ENCODE measurements at regions not wholly inside any gene's neighbourhood (a gene's known extent, or its start where the extent isn't known, plus 50 kb on each side); places are given as distances from the start of the nearest gene placed in this dataset.

DNA sequence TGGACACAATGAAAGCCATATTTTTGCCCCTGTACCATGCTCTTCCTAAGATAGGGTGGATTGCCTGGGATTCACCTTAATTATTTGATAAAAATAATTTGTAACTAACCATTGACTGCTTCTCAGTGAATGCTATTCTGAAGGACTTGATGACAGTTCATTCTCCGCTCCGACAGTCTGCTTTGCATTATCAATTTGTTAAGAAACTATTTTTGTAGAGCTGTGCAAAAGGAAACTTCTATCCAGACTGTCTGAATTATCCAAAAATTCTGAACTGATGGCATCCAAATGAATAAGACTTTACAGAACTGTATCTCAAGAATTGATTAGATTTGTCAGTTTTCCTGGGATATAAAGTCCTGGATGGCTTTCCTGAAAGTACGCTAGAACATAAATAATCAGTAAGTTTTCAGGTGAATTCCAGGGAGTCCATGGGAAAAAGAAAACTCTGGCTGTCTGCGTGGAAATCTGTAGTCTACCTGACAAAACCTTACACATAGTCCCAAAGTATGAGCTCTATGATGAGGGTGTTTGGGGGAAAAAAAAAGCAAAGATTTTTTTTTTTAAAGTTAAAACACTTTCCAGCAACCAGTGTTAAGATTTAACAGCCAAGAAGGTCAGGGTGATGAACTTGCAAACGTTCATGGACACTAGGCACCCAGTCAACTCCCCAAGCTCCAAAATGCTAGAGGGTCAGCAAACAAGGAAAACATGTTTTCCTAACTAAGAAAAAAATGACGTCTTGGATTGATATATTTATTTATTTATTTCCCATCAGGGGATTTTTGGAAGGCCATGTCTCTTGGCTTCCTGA, 291.1 kb upstream of the TBX3 start:
- no peaks in the 10 kb centered on the region for H3K4me1 ChIP-seq (ENCODE audit: control insufficient read depth in 1 of 2, insufficient read depth in 2 of 2, low read depth in 1 of 2, low read length in 1 of 2)
- ChIA-PET CTCF (interaction anchor here (0.7 to 1.5 kb wide), 3 partner anchors 8 to 291 kb away, joined by 3 to 4 read pairs (median 4); partner anchors contain the start of gene TBX3), POLR2A (no interaction called here)
- H3K9me2 ChIP-seq, result no peaks in the 10 kb centered on the region
- H3K9me3 ChIP-seq, result no peaks in the 10 kb centered on the region
- 82% methylated on average over 6 of the region's 6 CpGs for WGBS (ENCODE audit: low lambda C conversion rate)
- no peaks in the 10 kb centered on the region for H3K27me3 ChIP-seq (ENCODE audit: insufficient read depth)
- no peak overlapping the region for H3K27ac ChIP-seq (ENCODE audit: low read depth in 2 of 2, low read length in 1 of 2)
- no peak overlapping the region for H2AFZ ChIP-seq (ENCODE audit: low read depth)
- TF ChIP-seq EZH2phosphoT487 (IDR thresholded peaks at IDR 0.05; ENCODE audit: borderline replicate concordance, low read depth) (no peak), FOSL2 (IDR thresholded peaks at IDR 0.05; ENCODE audit: borderline replicate concordance, low read depth) (no peak), FOXJ3 (CRISPR knock-in tag; IDR thresholded peaks at IDR 0.05) (no peak), RCOR1 (IDR thresholded peaks at IDR 0.05; ENCODE audit: low read length) (no peak), GATA2 (CRISPR knock-in tag; IDR thresholded peaks at IDR 0.05) (no peak)
- TF ChIP-seq, protein P1, sequence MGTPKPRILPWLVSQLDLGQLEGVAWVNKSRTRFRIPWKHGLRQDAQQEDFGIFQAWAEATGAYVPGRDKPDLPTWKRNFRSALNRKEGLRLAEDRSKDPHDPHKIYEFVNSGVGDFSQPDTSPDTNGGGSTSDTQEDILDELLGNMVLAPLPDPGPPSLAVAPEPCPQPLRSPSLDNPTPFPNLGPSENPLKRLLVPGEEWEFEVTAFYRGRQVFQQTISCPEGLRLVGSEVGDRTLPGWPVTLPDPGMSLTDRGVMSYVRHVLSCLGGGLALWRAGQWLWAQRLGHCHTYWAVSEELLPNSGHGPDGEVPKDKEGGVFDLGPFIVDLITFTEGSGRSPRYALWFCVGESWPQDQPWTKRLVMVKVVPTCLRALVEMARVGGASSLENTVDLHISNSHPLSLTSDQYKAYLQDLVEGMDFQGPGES (IDR thresholded peaks at IDR 0.05; ENCODE audit: low read depth, low read length), result no peak
- TF ChIP-seq, protein P2, sequence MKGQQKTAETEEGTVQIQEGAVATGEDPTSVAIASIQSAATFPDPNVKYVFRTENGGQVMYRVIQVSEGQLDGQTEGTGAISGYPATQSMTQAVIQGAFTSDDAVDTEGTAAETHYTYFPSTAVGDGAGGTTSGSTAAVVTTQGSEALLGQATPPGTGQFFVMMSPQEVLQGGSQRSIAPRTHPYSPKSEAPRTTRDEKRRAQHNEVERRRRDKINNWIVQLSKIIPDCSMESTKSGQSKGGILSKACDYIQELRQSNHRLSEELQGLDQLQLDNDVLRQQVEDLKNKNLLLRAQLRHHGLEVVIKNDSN (IDR thresholded peaks at IDR 0.05; ENCODE audit: borderline replicate concordance, low read depth), result no peak
- no peaks in the 10 kb centered on the region for H3K79me2 ChIP-seq (ENCODE audit: insufficient read depth)
- no peak overlapping the region for H3K4me2 ChIP-seq
- H3F3A ChIP-seq (replicated peaks; ENCODE audit: insufficient read depth), result no peaks in the 10 kb centered on the region
- no peaks in the 10 kb centered on the region for H4K20me1 ChIP-seq (ENCODE audit: insufficient read depth)
- no peak overlapping the region for H3K9ac ChIP-seq
- DNase-seq, result no peak
- no peak overlapping the region for H3K4me3 ChIP-seq (ENCODE audit: low read depth in 2 of 2, low read length in 1 of 2)
- H3K36me3 ChIP-seq (replicated peaks in 1 of 2; ENCODE audit: control insufficient read depth in 1 of 2, insufficient read depth in 2 of 2, low read length in 1 of 2), result no peaks in the 10 kb centered on the region

DNA sequence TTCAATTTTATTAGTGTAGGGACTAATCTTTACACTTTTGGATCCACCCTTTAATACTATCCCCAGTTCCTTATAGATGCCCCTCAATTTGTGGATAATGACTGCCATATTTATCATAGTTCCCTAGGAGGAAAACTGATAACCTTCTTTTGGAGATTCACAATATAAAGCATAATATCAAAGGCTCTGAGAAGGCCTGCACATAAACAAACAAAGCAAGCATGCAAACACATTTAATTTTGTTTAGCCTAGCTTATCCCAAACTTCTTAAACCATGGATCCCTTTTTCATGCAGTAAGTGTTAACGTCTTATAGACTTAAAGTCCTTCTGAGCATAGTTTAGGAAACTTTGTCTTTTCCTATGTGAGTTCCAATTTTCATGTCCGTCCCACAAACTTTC, 290.4 kb upstream of the TBX3 start:
- H3K79me2 ChIP-seq (ENCODE audit: insufficient read depth), result no peaks in the 10 kb centered on the region
- H3K4me2 ChIP-seq, result no peak overlapping the region
- no peak overlapping the region for H3K9ac ChIP-seq
- POLR2A ChIA-PET, result no interaction called here
- CTCF ChIA-PET, result interaction anchor here (0.7 to 1.5 kb wide), 2 partner anchors 9 kb away, joined by 3 to 4 read pairs; no protein-coding TSS in a partner anchor
- no peaks in the 10 kb centered on the region for H3K9me3 ChIP-seq
- no peak for DNase-seq
- TF ChIP-seq NRF1 (IDR thresholded peaks at IDR 0.05; ENCODE audit: low read depth, low read length), result no peak
- TF ChIP-seq RXRA (IDR thresholded peaks at IDR 0.05; ENCODE audit: borderline replicate concordance, low read depth), result no peak
- TF ChIP-seq MEF2A (IDR thresholded peaks at IDR 0.05; ENCODE audit: borderline replicate concordance, low read depth), result no peak
- TF ChIP-seq, protein P3, sequence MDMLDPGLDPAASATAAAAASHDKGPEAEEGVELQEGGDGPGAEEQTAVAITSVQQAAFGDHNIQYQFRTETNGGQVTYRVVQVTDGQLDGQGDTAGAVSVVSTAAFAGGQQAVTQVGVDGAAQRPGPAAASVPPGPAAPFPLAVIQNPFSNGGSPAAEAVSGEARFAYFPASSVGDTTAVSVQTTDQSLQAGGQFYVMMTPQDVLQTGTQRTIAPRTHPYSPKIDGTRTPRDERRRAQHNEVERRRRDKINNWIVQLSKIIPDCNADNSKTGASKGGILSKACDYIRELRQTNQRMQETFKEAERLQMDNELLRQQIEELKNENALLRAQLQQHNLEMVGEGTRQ (IDR thresholded peaks at IDR 0.05; ENCODE audit: borderline replicate concordance, low read depth, low read length), result no peak
- no peak for TF ChIP-seq RAD21 (IDR thresholded peaks at IDR 0.05; ENCODE audit: low read length)
- no peak for TF ChIP-seq TCF12 (IDR thresholded peaks at IDR 0.05)
- TF ChIP-seq GATA2 (CRISPR knock-in tag; IDR thresholded peaks at IDR 0.05), result no peak
- TF ChIP-seq MXI1 (IDR thresholded peaks at IDR 0.05; ENCODE audit: low read depth, low read length), result no peak
- TF ChIP-seq JUND (IDR thresholded peaks at IDR 0.05), result no peak
- no peaks in the 10 kb centered on the region for H3K36me3 ChIP-seq (replicated peaks in 1 of 2; ENCODE audit: control insufficient read depth in 1 of 2, insufficient read depth in 2 of 2, low read length in 1 of 2)
- no peaks in the 10 kb centered on the region for H3K9me2 ChIP-seq
- H3K4me3 ChIP-seq (ENCODE audit: low read depth in 2 of 2, low read length in 1 of 2), result no peak overlapping the region
- H3K27me3 ChIP-seq (ENCODE audit: insufficient read depth), result no peaks in the 10 kb centered on the region
- no peaks in the 10 kb centered on the region for H3F3A ChIP-seq (replicated peaks; ENCODE audit: insufficient read depth)
- WGBS (ENCODE audit: low lambda C conversion rate), result 70% methylated on average over 2 of the region's 2 CpGs
- no peaks in the 10 kb centered on the region for H3K4me1 ChIP-seq (ENCODE audit: control insufficient read depth in 1 of 2, insufficient read depth in 2 of 2, low read depth in 1 of 2, low read length in 1 of 2)
- H2AFZ ChIP-seq (ENCODE audit: low read depth), result no peak overlapping the region
- H4K20me1 ChIP-seq (ENCODE audit: insufficient read depth), result no peaks in the 10 kb centered on the region
- no peak overlapping the region for H3K27ac ChIP-seq (ENCODE audit: low read depth in 2 of 2, low read length in 1 of 2)

Measured in SK-N-SH (cell line).